Left ventricle myocardium superior (tissue), 1 donor: ENCODE measurements at regions not wholly inside any gene's neighbourhood (a gene's known extent, or its start where the extent isn't known, plus 50 kb on each side); places are given as distances from the start of the nearest gene placed in this dataset.
A peak's percentile ranks its signal among the peaks of the same experiment; 100 is the strongest.
"Not testable (repeated sequence)": the region's sequence is repeated elsewhere in the genome, so short reads cannot be mapped to it uniquely, and the experiment has no call there.

Experiments
- ATAC-seq: fragments of 200-7000 bp; cut with Tn5 transposase; one replicate; pipeline ENCODE4 v1.9.1; 2020; ENCODE audit warnings: mild to moderate bottlenecking, moderate library complexity
- DNase-seq: peaks from one replicate; pipeline ENCODE4 v3.0.0-alpha.2; 2020
- intact Hi-C: fragments of 100-400 bp; cut with micrococcal nuclease; formaldehyde crosslinking; loops from one replicate; pipeline ENCODE4 v1.11.0; 2022
- donor health status: DM: no; HTN: yes; CAD: no; lungs with severe emphysema.

- DNase-seq = no peak
- intact Hi-C loops = no loop called here
- no peak for ATAC-seq
Measured at GRCh38 chr14:58725226-58725625, 87.5 kb downstream of the DACT1 start.

- DNase-seq (no peak), ATAC-seq (no peak)
- intact Hi-C loops = no loop called here
Measured at GRCh38 chr14:58725871-58726270, 88.1 kb downstream of the DACT1 start.

- intact Hi-C loops = no loop called here
- ATAC-seq = no peak
Measured at GRCh38 chr14:58730792-58731464, 93.2 kb downstream of the DACT1 start.

GRCh38 chr14:58731465-58732293, 93.9 kb downstream of the DACT1 start:
- DNase-seq (no peak), ATAC-seq (peak; percentile 50)
- intact Hi-C loops = no loop called here

More at GRCh38 chr14:58730792-58731464, 93.2 kb downstream of the DACT1 start:
- DNase-seq = no peak

- no peak for ATAC-seq
- intact Hi-C loops = no loop called here
- DNase-seq = no peak
Measured at GRCh38 chr14:58732387-58732786, 94.6 kb downstream of the DACT1 start.

- no peak for ATAC-seq
- no peak for DNase-seq
- intact Hi-C loops = no loop called here
Measured at GRCh38 chr14:58733451-58734208, 95.9 kb downstream of the DACT1 start.

- intact Hi-C loops = no loop called here
- ATAC-seq (no peak), DNase-seq (no peak)
Measured at GRCh38 chr14:58735596-58735995, 97.8 kb downstream of the DACT1 start.

GRCh38 chr14:58736606-58737005, 98.8 kb downstream of the DACT1 start:
- ATAC-seq = no peak

GRCh38 chr14:58737511-58737910, 99.7 kb downstream of the DACT1 start:
- ATAC-seq (no peak), DNase-seq (no peak)
- intact Hi-C loops = no loop called here

More at GRCh38 chr14:58736606-58737005, 98.8 kb downstream of the DACT1 start:
- DNase-seq = no peak
- intact Hi-C loops = no loop called here

GRCh38 chr14:58738189-58738836, 100.6 kb downstream of the DACT1 start:
- ATAC-seq (no peak), DNase-seq (no peak)
- intact Hi-C loops = no loop called here

GRCh38 chr14:58738876-58739275, 101.1 kb downstream of the DACT1 start:
- DNase-seq (no peak), ATAC-seq (no peak)
- intact Hi-C loops = no loop called here

GRCh38 chr14:58739674-58740073, 101.9 kb downstream of the DACT1 start:
- ATAC-seq = no peak
- no peak for DNase-seq
- intact Hi-C loops = no loop called here

- no peak for ATAC-seq
- intact Hi-C loops = no loop called here
- no peak for DNase-seq
Measured at GRCh38 chr14:58740379-58740935, 102.7 kb downstream of the DACT1 start.

GRCh38 chr14:58744801-58745394, 107.1 kb downstream of the DACT1 start:
- DNase-seq (no peak), ATAC-seq (no peak)
- intact Hi-C loops = no loop called here

- no peak for DNase-seq
- no peak for ATAC-seq
- intact Hi-C loops = no loop called here
Measured at GRCh38 chr14:58746261-58746660, 108.5 kb downstream of the DACT1 start.

GRCh38 chr14:58746701-58747100, 108.9 kb downstream of the DACT1 start:
- DNase-seq (no peak), ATAC-seq (no peak)
- intact Hi-C loops = no loop called here

GRCh38 chr14:58747181-58747580, 109.4 kb downstream of the DACT1 start:
- peak; percentile 37 for DNase-seq
- intact Hi-C loops = no loop called here

GRCh38 chr14:58748251-58748650, 110.5 kb downstream of the DACT1 start:
- ATAC-seq, DNase-seq, intact Hi-C loops: not testable (repeated sequence)

More at GRCh38 chr14:58747181-58747580, 109.4 kb downstream of the DACT1 start:
- ATAC-seq = peak; percentile 66
